Activated B cell treated with CpG ODN at 0.5 μM for 24 hours (primary cell): ENCODE measurements at regions not wholly inside any gene's neighbourhood (a gene's known extent, or its start where the extent isn't known, plus 50 kb on each side); places are given as distances from the start of the nearest gene placed in this dataset.

ENCODE experiments used
- ATAC-seq: fragments of 200-7000 bp; cut with Tn5 transposase; one replicate; pipeline ENCODE4 v1.10.0; 2021; ENCODE audit warnings: low read depth, mild to moderate bottlenecking, moderate library complexity
- CTCF ChIA-PET: fragments of 350-600 bp; sonication (Branson Sonifier 250); formaldehyde crosslinking; loops from one replicate; lab custom pipeline; 2021; ENCODE audit warnings: antibody characterized with exemption; lab: Charles Lee
- POLR2A ChIA-PET: fragments of 350-600 bp; sonication (Branson Sonifier 250); formaldehyde crosslinking; loops from one replicate; lab custom pipeline; 2021; ENCODE audit warnings: antibody characterized with exemption; lab: Charles Lee
- DNase-seq: peaks from one replicate; pipeline ENCODE4 v3.0.0; 2022
- H3K27ac Mint-ChIP-seq: one replicate; pipeline ENCODE4 v1.8.0; 2020; ENCODE audit warnings: mixed read lengths
- H3K27me3 Mint-ChIP-seq: one replicate; pipeline ENCODE4 v1.8.0; 2021; ENCODE audit warnings: mixed read lengths
- H3K36me3 Mint-ChIP-seq: one replicate; pipeline ENCODE4 v1.8.0; 2021; ENCODE audit warnings: low read depth, mixed read lengths
- H3K4me1 Mint-ChIP-seq: one replicate; pipeline ENCODE4 v1.8.0; 2021; ENCODE audit warnings: mixed read lengths
- H3K4me3 Mint-ChIP-seq: one replicate; pipeline ENCODE4 v1.8.0; 2020; ENCODE audit warnings: mild to moderate bottlenecking, mixed read lengths
- H3K9me3 Mint-ChIP-seq: one replicate; pipeline ENCODE4 v1.8.0; 2020; ENCODE audit warnings: mixed read lengths
- intact Hi-C: fragments of 100-400 bp; cut with micrococcal nuclease; formaldehyde crosslinking; loops from one replicate; pipeline ENCODE4 v1.15.1; 2024
- TF ChIP-seq, protein P1 (sequence below): fragments of 200-600 bp; IDR thresholded peaks from one replicate; pipeline ENCODE4 v1.8.0; 2022; ENCODE audit warnings: antibody characterized with exemption, mild to moderate bottlenecking

DNA sequence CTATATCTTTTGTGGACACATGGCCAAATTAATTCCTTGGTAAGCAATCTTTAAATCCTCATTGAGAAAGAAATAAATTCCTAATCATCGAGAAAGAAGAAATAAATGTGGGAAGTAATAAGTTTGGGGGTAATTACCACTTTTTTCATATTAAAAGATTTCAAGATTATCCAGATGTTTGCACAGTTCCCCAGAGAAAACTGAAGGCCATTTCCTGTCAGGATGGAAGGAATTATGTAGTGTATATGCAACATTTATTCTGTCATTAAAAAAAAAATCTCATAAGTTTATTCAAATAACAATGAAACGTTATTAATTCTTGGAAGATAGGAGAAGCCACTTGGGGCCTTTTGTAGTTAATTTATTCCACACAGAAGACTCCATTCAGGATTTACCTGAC lies 385.6 kb upstream of the NR3C2 start:
- intact Hi-C loops = no loop called here
- ChIA-PET POLR2A (no interaction called here), CTCF (no interaction called here)
- TF ChIP-seq, protein P1, sequence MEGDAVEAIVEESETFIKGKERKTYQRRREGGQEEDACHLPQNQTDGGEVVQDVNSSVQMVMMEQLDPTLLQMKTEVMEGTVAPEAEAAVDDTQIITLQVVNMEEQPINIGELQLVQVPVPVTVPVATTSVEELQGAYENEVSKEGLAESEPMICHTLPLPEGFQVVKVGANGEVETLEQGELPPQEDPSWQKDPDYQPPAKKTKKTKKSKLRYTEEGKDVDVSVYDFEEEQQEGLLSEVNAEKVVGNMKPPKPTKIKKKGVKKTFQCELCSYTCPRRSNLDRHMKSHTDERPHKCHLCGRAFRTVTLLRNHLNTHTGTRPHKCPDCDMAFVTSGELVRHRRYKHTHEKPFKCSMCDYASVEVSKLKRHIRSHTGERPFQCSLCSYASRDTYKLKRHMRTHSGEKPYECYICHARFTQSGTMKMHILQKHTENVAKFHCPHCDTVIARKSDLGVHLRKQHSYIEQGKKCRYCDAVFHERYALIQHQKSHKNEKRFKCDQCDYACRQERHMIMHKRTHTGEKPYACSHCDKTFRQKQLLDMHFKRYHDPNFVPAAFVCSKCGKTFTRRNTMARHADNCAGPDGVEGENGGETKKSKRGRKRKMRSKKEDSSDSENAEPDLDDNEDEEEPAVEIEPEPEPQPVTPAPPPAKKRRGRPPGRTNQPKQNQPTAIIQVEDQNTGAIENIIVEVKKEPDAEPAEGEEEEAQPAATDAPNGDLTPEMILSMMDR = no peak
- no peak for DNase-seq
- Mint-ChIP-seq H3K4me3 (no peak overlapping the region), H3K9me3 (no peaks in the 10 kb centered on the region), H3K27ac (no peak overlapping the region), H3K36me3 (no peaks in the 10 kb centered on the region), H3K27me3 (no peaks in the 10 kb centered on the region), H3K4me1 (no peaks in the 10 kb centered on the region)
- ATAC-seq = no peak

DNA sequence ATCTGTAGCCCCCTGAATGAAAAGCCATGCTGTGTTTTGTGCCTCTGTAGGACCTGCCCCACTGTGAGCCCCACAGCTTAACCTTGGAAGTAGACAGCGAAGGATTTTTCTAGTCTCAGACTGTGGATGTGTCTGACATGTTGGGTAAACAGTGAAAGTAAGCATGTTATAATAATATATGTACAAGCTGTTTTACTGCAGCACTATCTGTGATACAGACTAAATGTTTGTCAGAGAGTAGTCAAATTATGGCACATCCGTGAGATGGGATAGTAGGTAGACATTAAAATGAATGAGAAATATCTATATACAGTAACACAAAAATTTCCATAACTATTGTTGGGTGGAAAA lies 381.2 kb upstream of the NR3C2 start:
- intact Hi-C loops = no loop called here
- ChIA-PET CTCF (no interaction called here), POLR2A (no interaction called here)
- DNase-seq (no peak), ATAC-seq (no peak)
- Mint-ChIP-seq H3K4me3 (no peak overlapping the region), H3K36me3 (no peaks in the 10 kb centered on the region), H3K27me3 (no peaks in the 10 kb centered on the region), H3K27ac (no peak overlapping the region), H3K4me1 (no peaks in the 10 kb centered on the region), H3K9me3 (no peaks in the 10 kb centered on the region)
- TF ChIP-seq, protein P1 = no peak

DNA sequence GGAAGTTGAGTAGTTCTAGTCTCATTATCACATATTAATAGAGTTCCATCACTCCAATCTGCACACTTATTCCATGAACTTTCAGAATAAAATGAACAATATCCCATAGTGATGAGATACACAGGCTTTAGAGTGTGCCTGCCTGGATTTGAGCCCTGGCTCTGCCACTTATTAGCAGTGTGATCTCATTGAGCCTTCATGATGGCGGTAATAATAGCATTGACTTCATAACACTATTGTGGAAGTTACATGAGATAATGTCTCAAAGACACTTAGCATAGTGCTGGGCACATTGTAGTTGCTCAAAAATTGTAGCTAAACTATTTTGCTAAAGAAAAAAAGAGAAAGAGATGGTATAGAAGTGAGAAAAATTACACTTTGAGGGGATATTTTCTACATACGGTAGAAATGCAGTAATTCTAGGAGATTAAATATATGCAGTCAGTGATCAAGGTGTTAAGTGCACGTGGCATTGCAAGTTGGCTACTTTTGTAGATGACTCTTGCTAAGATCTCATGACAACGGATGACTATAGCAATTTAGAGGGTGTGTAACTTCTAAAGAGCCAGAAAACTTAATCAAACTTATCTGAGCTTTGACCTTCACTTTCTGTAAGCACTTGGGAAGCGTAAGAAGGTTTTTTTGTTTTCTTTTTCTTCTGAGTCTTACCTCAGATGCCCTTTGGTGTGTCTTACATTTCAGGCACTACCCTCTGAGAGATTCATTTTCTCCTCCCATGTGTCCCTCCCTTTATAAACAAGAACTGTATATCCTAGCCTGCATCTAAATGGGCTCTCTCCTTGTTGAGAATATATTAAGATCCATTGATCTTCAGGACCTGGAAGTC lies 380.6 kb upstream of the NR3C2 start:
- ChIA-PET CTCF (no interaction called here), POLR2A (no interaction called here)
- Mint-ChIP-seq H3K4me3 (no peak overlapping the region), H3K4me1 (no peaks in the 10 kb centered on the region), H3K9me3 (no peaks in the 10 kb centered on the region), H3K27me3 (no peaks in the 10 kb centered on the region), H3K36me3 (no peaks in the 10 kb centered on the region), H3K27ac (no peak overlapping the region)
- ATAC-seq (no peak), DNase-seq (no peak)
- TF ChIP-seq, protein P1 = no peak
- intact Hi-C loops = no loop called here

DNA sequence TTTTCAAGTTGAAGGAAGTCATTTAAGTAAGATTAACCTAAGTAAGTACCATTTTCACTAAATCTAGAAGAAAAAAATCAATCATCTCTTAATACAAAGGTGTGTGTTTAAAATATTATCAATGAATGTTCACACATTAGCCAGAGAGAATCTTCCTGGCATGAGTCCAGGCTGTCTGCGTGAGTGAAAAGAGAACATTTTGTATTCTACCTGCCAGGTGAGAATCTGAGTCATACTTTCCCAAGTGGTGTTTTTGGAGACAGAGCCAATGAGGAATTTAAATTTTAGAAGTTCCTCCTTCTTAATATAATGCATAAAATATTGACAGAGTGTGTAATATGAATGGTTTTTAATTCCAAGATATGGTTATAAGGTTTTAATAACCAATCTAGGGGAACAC lies 371.8 kb upstream of the NR3C2 start:
- H3K36me3 Mint-ChIP-seq = no peaks in the 10 kb centered on the region
- POLR2A ChIA-PET = no interaction called here
- no peak overlapping the region for H3K4me3 Mint-ChIP-seq
- no peaks in the 10 kb centered on the region for H3K4me1 Mint-ChIP-seq
- H3K27ac Mint-ChIP-seq = no peak overlapping the region
- intact Hi-C loops = no loop called here
- H3K27me3 Mint-ChIP-seq = no peaks in the 10 kb centered on the region
- TF ChIP-seq, protein P1 = no peak
- H3K9me3 Mint-ChIP-seq = peaks cover 4% of the 10 kb centered on the region
- CTCF ChIA-PET = no interaction called here
- ATAC-seq = no peak
- no peak for DNase-seq

DNA sequence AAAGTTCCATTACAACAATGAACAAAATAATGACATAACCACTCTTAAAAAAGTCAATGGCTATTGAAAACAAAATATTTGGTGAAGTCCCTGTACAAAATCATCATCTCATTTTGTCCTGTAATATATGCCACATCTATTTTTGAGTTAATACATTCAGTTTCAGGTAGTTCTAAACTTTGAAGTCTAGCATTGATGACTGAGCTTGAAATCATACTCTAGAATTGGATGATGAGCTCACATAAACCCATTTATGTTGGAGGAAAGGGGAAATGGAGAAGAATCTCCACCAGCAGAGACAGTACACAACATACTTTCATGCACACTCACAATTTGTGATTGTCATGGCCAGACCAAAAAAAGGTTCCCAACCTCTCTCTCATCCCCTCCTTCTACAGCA lies 371.1 kb upstream of the NR3C2 start:
- ChIA-PET POLR2A (no interaction called here), CTCF (no interaction called here)
- H3K27ac Mint-ChIP-seq = no peak overlapping the region
- DNase-seq = no peak
- H3K9me3 Mint-ChIP-seq = peaks cover 4% of the 10 kb centered on the region
- no peaks in the 10 kb centered on the region for H3K4me1 Mint-ChIP-seq
- no peaks in the 10 kb centered on the region for H3K27me3 Mint-ChIP-seq
- no peaks in the 10 kb centered on the region for H3K36me3 Mint-ChIP-seq
- intact Hi-C loops = no loop called here
- TF ChIP-seq, protein P1 = no peak
- no peak overlapping the region for H3K4me3 Mint-ChIP-seq
- ATAC-seq = no peak
